ENCODE measurements at regions not wholly inside any gene's neighbourhood (a gene's known extent, or its start where the extent isn't known, plus 50 kb on each side); places are given as distances from the start of the nearest gene placed in this dataset.

DNA sequence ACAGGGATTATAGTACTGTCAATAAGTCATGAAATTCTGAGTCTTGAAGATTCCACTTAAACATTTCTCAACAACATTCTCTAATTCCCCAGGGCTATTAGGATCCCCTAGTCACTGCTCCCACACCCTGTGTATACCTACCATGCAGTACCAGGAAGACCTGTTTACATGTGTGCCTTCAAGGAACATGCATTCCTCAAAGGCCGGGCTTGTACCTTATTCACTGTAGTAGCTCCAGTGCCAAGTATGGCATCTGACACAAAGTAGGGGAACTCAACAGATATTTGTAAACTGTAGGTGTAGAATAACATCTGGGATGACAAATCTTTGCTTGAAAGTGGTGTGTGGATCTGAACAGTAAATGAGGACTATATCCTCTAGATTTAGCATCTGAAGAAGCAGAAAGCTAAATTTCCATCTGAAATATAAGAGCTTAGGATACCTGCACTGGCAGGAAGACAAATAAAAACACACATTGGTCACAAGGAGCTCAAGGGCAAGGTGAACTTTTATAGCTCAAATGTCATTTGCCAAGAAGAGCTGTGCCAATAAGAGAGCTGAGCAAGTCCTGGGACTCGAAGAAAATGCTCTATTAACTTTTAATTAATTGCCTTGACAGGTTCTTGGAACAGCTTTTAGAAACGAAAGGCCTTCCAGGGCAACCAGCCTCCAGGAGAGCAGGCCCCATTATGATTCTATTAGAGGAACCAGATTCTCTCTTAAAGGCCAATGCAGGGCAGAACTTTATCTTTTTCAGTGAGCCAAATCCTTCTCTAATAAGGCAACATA lies 52.3 kb upstream of the MYOT start:
- TF ChIP-seq CTCF (IDR thresholded peaks at IDR 0.05; ENCODE audit: low read depth, low read length, poor library complexity, severe bottlenecking), result no peak
- TF ChIP-seq EZH2phosphoT487 (IDR thresholded peaks at IDR 0.05; ENCODE audit: borderline replicate concordance, low read length), result no peak
